A549 (cell line): ENCODE measurements at regions not wholly inside any gene's neighbourhood (a gene's known extent, or its start where the extent isn't known, plus 50 kb on each side); places are given as distances from the start of the nearest gene placed in this dataset.

ENCODE experiments used
- ATAC-seq, 2 experiments: fragments of 200-7000 bp in 1 of 2; fragments of >200 bp in 1 of 2; cut with Nextera tagmentation in 1 of 2; cut with Tn5 transposase in 1 of 2; 3 replicates each; pipeline versions ENCODE4 v1.8.0 to v1.9.1; 2018 to 2020; ENCODE audit warnings: mild to moderate bottlenecking in 1 of 2, moderate library complexity in 1 of 2
- CTCF ChIA-PET: fragments of 300-600 bp; sonication (Branson Sonifier 250); formaldehyde crosslinking; extraction: SDS; loops from one replicate; lab custom pipeline; 2021; ENCODE audit warnings: antibody characterized with exemption, inconsistent platforms; lab: Yijun Ruan, JAX
- POLR2A ChIA-PET: fragments of 350-600 bp; formaldehyde crosslinking; extraction: SDS; loops from one replicate; lab custom pipeline; 2021; ENCODE audit warnings: antibody characterized with exemption, inconsistent platforms; lab: Yijun Ruan, JAX
- DNase-seq, 2 experiments: peaks; one replicate each; pipeline versions ENCODE4 v3.0.0 to v3.0.0-alpha.2; 2011 to 2016; ENCODE audit warnings: low read depth in 1 of 2, low spot score in 1 of 2
- FAIRE-seq: peaks from 2 replicates; lab custom pipeline; 2011; peaks lifted over from hg19 to GRCh38; lab: Jason Lieb, UNC
- H3K27ac ChIP-seq, 2 experiments: fragments of >200 bp; sonication (Bioruptor Twin); formaldehyde crosslinking; 3 replicates each; pipeline ENCODE4 v1.5.1; 2016 to 2017
- H3K4me1 ChIP-seq: fragments of >200 bp; sonication (Bioruptor Twin); formaldehyde crosslinking; 3 replicates; pipeline ENCODE4 v1.6.1; 2016
- H3K4me2 ChIP-seq: fragments of >200 bp; sonication (Bioruptor Twin); formaldehyde crosslinking; 3 replicates; pipeline ENCODE4 v1.6.1; 2016
- H3K4me3 ChIP-seq: fragments of >200 bp; sonication (Bioruptor Twin); formaldehyde crosslinking; 3 replicates; pipeline ENCODE4 v1.5.1; 2016
- H3K9me3 ChIP-seq: fragments of >200 bp; sonication (Bioruptor Twin); formaldehyde crosslinking; 3 replicates; pipeline ENCODE4 v1.6.1; 2016
- CEBPB ChIP-seq, 2 experiments: fragments of >200 bp in 1 of 2; sonication (Bioruptor Twin) in 1 of 2; formaldehyde crosslinking in 1 of 2; IDR thresholded peaks; 2 replicates each; pipeline ENCODE4 v1.6.1; 2012 to 2016
- CHD4 ChIP-seq: fragments of 200-600 bp; sonication (generic); IDR thresholded peaks from 2 replicates; pipeline ENCODE4 v1.6.1; 2016; ENCODE audit warnings: antibody characterized with exemption, mild to moderate bottlenecking, borderline replicate concordance
- CTCF ChIP-seq: fragments of >200 bp; sonication (Bioruptor Twin); formaldehyde crosslinking; IDR thresholded peaks from 3 replicates; pipeline ENCODE4 v1.5.1; 2016
- E2F6 ChIP-seq: IDR thresholded peaks from 2 replicates; pipeline ENCODE4 v1.6.1; 2012; ENCODE audit warnings: low read depth, borderline replicate concordance
- EHF ChIP-seq: fragments of 250-450 bp; sonication (Bioruptor Pico); IDR thresholded peaks from 2 replicates; pipeline ENCODE4 v1.5.0; 2020; ENCODE audit warnings: mild to moderate bottlenecking
- EHMT2 ChIP-seq: fragments of 200-600 bp; sonication (generic); IDR thresholded peaks from 2 replicates; pipeline ENCODE4 v1.6.1; 2016; ENCODE audit warnings: antibody characterized with exemption, low read depth, mild to moderate bottlenecking, moderate library complexity
- EP300 ChIP-seq, 2 experiments: fragments of >200 bp; sonication (Bioruptor Twin); formaldehyde crosslinking; IDR thresholded peaks; 2 replicates in 1 of 2; 3 replicates in 1 of 2; pipeline ENCODE4 v1.6.1; 2016 to 2017
- ESRRA ChIP-seq: fragments of 150-350 bp; IDR thresholded peaks from 2 replicates; pipeline ENCODE4 v1.6.1; 2014; ENCODE audit warnings: mild to moderate bottlenecking, low read length, borderline replicate concordance
- FOSL2 ChIP-seq, 2 experiments: fragments of 450-650 bp in 1 of 2; fragments of >200 bp in 1 of 2; sonication (Bioruptor Twin) in 1 of 2; formaldehyde crosslinking; IDR thresholded peaks; 2 replicates each; pipeline versions ENCODE4 v1.5.0 to v1.6.1; 2016 to 2020; ENCODE audit warnings: mild to moderate bottlenecking in 1 of 2, moderate library complexity in 1 of 2
- FOXS1 ChIP-seq: fragments of 250-450 bp; sonication (Bioruptor Pico); IDR thresholded peaks from 2 replicates; pipeline ENCODE4 v1.5.0; 2020; ENCODE audit warnings: mild to moderate bottlenecking, moderate library complexity
- HDAC2 ChIP-seq: fragments of 200-600 bp; sonication (generic); IDR thresholded peaks from 2 replicates; pipeline ENCODE4 v1.6.1; 2016
- HEYL ChIP-seq: fragments of 250-450 bp; sonication (Bioruptor Pico); IDR thresholded peaks from 2 replicates; pipeline ENCODE4 v1.8.0; 2021; ENCODE audit warnings: mild to moderate bottlenecking, moderate library complexity
- HMGXB4 ChIP-seq: fragments of 250-450 bp; sonication (Bioruptor Pico); IDR thresholded peaks from 2 replicates; pipeline ENCODE4 v1.5.0; 2021; ENCODE audit warnings: mild to moderate bottlenecking, moderate library complexity, borderline replicate concordance
- HOXA7 ChIP-seq: fragments of 250-450 bp; sonication (Bioruptor Pico); IDR thresholded peaks from 2 replicates; pipeline ENCODE4 v1.5.0; 2020; ENCODE audit warnings: mild to moderate bottlenecking, moderate library complexity
- JUN ChIP-seq, 2 experiments: fragments of >200 bp; sonication (Bioruptor Twin); formaldehyde crosslinking; IDR thresholded peaks; 2 replicates in 1 of 2; 3 replicates in 1 of 2; pipeline ENCODE4 v1.6.1; 2016 to 2017
- KDM1A ChIP-seq: fragments of 200-600 bp; sonication (generic); IDR thresholded peaks from 2 replicates; pipeline ENCODE4 v1.6.1; 2016; ENCODE audit warnings: low read depth, mild to moderate bottlenecking
- MAZ ChIP-seq: fragments of 150-350 bp; IDR thresholded peaks from 2 replicates; pipeline ENCODE4 v1.6.1; 2014; ENCODE audit warnings: antibody characterized with exemption, low read depth, low read length, borderline replicate concordance
- PHF8 ChIP-seq: fragments of 200-600 bp; sonication (generic); IDR thresholded peaks from 2 replicates; pipeline ENCODE4 v1.6.1; 2016; ENCODE audit warnings: low read depth, mild to moderate bottlenecking, antibody characterized with exemption, moderate library complexity, borderline replicate concordance
- POLR2A ChIP-seq: IDR thresholded peaks from 2 replicates; pipeline ENCODE4 v1.6.1; 2012; ENCODE audit warnings: mild to moderate bottlenecking, low read length
- POLR2AphosphoS2 ChIP-seq: conservative IDR thresholded peaks from 2 replicates; pipeline ENCODE4 v1.6.1; 2012; ENCODE audit warnings: low read length, improper control_type of control experiment, inconsistent platforms
- RAD21 ChIP-seq, 2 experiments: fragments of >200 bp in 1 of 2; sonication (Bioruptor Twin) in 1 of 2; formaldehyde crosslinking in 1 of 2; IDR thresholded peaks in 1 of 2; conservative IDR thresholded peaks in 1 of 2; 2 replicates in 1 of 2; 3 replicates in 1 of 2; pipeline ENCODE4 v1.6.1; 2012 to 2018; ENCODE audit warnings: inconsistent platforms in 1 of 2
- RARB ChIP-seq: fragments of 250-450 bp; sonication (Bioruptor Pico); IDR thresholded peaks from 2 replicates; pipeline ENCODE4 v1.8.0; 2021; ENCODE audit warnings: mild to moderate bottlenecking, moderate library complexity
- RNF2 ChIP-seq: fragments of 200-600 bp; sonication (generic); IDR thresholded peaks from 2 replicates; pipeline ENCODE4 v1.6.1; 2016; ENCODE audit warnings: low read depth, mild to moderate bottlenecking, antibody characterized with exemption, moderate library complexity, borderline replicate concordance
- SREBF2 ChIP-seq: fragments of 450-650 bp; IDR thresholded peaks from 2 replicates; pipeline ENCODE4 v1.6.1; 2014; ENCODE audit warnings: mild to moderate bottlenecking, moderate library complexity
- TFCP2L1 ChIP-seq: fragments of 250-450 bp; sonication (Bioruptor Pico); IDR thresholded peaks from 2 replicates; pipeline ENCODE4 v1.5.0; 2021; ENCODE audit warnings: mild to moderate bottlenecking
- USF2 ChIP-seq: fragments of 450-650 bp; IDR thresholded peaks from 2 replicates; pipeline ENCODE4 v1.6.1; 2014; ENCODE audit warnings: antibody characterized with exemption
- ZFP36 ChIP-seq: fragments of 450-650 bp; IDR thresholded peaks from 2 replicates; pipeline ENCODE4 v1.6.1; 2014; ENCODE audit warnings: borderline replicate concordance; ENCODE audit not compliant: partially characterized antibody
- WGBS: methylation state at CpG from one replicate; pipeline ENCODE4 v1.1.6; 2017; ENCODE audit errors: missing lambda C conversion rate; 5-methylcytosine and 5-hydroxymethylcytosine counted together
- TF ChIP-seq, protein P1 (sequence below): fragments of >200 bp; sonication (Bioruptor Twin); formaldehyde crosslinking; IDR thresholded peaks from 3 replicates; pipeline ENCODE4 v1.6.1; 2016
- TF ChIP-seq, protein P2 (sequence below): fragments of 150-350 bp; IDR thresholded peaks from 2 replicates; pipeline ENCODE4 v1.6.1; 2014; ENCODE audit warnings: low read depth, mild to moderate bottlenecking, low read length

- ATAC-seq = no peak; a peak in 1 of 6 replicates
- DNase-seq = no peak
- no peak for FAIRE-seq
- H3K4me1 ChIP-seq = no peaks in the 10 kb centered on the region
- H3K4me3 ChIP-seq = no peak overlapping the region
- ChIA-PET POLR2A (no interaction called here), CTCF (interaction anchor here (1.0 kb wide), 1 partner anchor 45 kb away, joined by 3 read pairs; no protein-coding TSS in a partner anchor)
- TF ChIP-seq, protein P1, sequence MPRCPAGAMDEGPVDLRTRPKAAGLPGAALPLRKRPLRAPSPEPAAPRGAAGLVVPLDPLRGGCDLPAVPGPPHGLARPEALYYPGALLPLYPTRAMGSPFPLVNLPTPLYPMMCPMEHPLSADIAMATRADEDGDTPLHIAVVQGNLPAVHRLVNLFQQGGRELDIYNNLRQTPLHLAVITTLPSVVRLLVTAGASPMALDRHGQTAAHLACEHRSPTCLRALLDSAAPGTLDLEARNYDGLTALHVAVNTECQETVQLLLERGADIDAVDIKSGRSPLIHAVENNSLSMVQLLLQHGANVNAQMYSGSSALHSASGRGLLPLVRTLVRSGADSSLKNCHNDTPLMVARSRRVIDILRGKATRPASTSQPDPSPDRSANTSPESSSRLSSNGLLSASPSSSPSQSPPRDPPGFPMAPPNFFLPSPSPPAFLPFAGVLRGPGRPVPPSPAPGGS = no peak
- no peak for TF ChIP-seq ZFP36
- TF ChIP-seq MAZ = no peak
- TF ChIP-seq EP300 (IDR thresholded peaks at IDR 0.05) = no peak
- TF ChIP-seq, protein P2, sequence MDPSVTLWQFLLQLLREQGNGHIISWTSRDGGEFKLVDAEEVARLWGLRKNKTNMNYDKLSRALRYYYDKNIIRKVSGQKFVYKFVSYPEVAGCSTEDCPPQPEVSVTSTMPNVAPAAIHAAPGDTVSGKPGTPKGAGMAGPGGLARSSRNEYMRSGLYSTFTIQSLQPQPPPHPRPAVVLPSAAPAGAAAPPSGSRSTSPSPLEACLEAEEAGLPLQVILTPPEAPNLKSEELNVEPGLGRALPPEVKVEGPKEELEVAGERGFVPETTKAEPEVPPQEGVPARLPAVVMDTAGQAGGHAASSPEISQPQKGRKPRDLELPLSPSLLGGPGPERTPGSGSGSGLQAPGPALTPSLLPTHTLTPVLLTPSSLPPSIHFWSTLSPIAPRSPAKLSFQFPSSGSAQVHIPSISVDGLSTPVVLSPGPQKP = no peak
- no peak for TF ChIP-seq CEBPB (IDR thresholded peaks at IDR 0.05)
- TF ChIP-seq POLR2AphosphoS2 = no peak
- no peak for TF ChIP-seq EHF
- TF ChIP-seq POLR2A = no peak
- no peak for TF ChIP-seq HMGXB4 (CRISPR knock-in tag)
- no peak for TF ChIP-seq RAD21 (conservative IDR thresholded peaks at IDR 0.05 in 1 of 2, IDR thresholded peaks at IDR 0.05 in 1 of 2)
- no peak for TF ChIP-seq HOXA7
- TF ChIP-seq JUN (IDR thresholded peaks at IDR 0.05) = no peak
- TF ChIP-seq FOXS1 = no peak
- no peak for TF ChIP-seq FOSL2 (IDR thresholded peaks at IDR 0.05)
- TF ChIP-seq FOSL2 (CRISPR knock-in tag; IDR thresholded peaks at IDR 0.05) = no peak
- no peak for TF ChIP-seq CHD4
- no peak for TF ChIP-seq TFCP2L1 (CRISPR knock-in tag)
- TF ChIP-seq SREBF2 = no peak
- no peak for TF ChIP-seq USF2
- TF ChIP-seq HDAC2 = no peak
- H3K27ac ChIP-seq = no peak overlapping the region
- no peak overlapping the region for H3K4me2 ChIP-seq
- H3K9me3 ChIP-seq = peaks cover 2% of the 10 kb centered on the region; the same call in 1 of the 3 replicates
- 30% methylated on average over 13 of the region's 13 CpGs for WGBS
These were observed 442.4 kb downstream of the TYW1 start for GRCh38 chr7:67438913-67439505.

- POLR2A ChIA-PET = no interaction called here
- Histone ChIP-seq H3K9me3 (peaks cover 2% of the 10 kb centered on the region; the same call in 2 of the 3 replicates), H3K4me2 (no peak overlapping the region), H3K27ac (no peak overlapping the region), H3K4me1 (no peaks in the 10 kb centered on the region), H3K4me3 (no peak overlapping the region)
- 5% methylated on average over 2 of the region's 2 CpGs for WGBS
- DNase-seq = no peak
- FAIRE-seq = no peak
- CTCF ChIA-PET = no interaction called here
- no peak for ATAC-seq
- TF ChIP-seq RNF2 (no peak), HMGXB4 (CRISPR knock-in tag) (no peak), HEYL (CRISPR knock-in tag) (no peak), KDM1A (no peak), RARB (no peak), PHF8 (no peak), E2F6 (no peak), EHMT2 (no peak), CTCF (no peak), ESRRA (no peak)
These were observed 443.7 kb downstream of the TYW1 start for GRCh38 chr7:67440321-67440720.
